ENCODE measurements at regions not wholly inside any gene's neighbourhood (a gene's known extent, or its start where the extent isn't known, plus 50 kb on each side); places are given as distances from the start of the nearest gene placed in this dataset.
"Not testable (repeated sequence)": the region's sequence is repeated elsewhere in the genome, so short reads cannot be mapped to it uniquely, and the experiment has no call there.

DNA sequence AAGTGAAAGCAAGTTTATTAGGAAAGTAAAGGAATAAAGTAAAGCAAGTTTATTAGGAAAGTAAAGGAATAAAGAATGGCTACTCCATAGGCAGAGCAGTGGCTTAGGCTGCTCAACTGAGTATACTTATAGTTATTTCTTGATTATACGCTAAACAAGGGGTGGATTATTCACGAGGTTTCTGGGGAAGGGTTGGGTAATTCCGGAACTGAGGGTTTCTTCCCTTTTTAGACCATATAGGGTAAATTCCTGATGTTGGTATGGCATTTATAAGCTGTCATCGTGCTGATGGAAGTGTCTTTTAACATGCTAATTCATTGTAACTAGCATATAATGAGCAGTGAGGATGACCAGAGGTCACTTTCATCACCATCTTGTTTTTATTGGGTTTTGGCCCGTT is 194.3 kb downstream of the DLEU7 start:
- Histone ChIP-seq H3K4me1 (peaks cover 0 to 3% (median 0%) of the 10 kb centered on the region in 4 donors), H3K27me3 (no peaks in the 10 kb centered on the region), H3K9me3 (no peaks in the 10 kb centered on the region), H3K36me3 (no peaks in the 10 kb centered on the region), H3K4me3 (no peak overlapping the region), H3K27ac (no peak overlapping the region)
- 79 to 82% methylated on average over 5 of the region's 5 CpGs for whole genome bisulfite sequencing, 2 donors
- DNase-seq (no peak), ATAC-seq (ENCODE audit: low FRiP score in 2 of 2) (no peak)
- TF ChIP-seq, protein P1, sequence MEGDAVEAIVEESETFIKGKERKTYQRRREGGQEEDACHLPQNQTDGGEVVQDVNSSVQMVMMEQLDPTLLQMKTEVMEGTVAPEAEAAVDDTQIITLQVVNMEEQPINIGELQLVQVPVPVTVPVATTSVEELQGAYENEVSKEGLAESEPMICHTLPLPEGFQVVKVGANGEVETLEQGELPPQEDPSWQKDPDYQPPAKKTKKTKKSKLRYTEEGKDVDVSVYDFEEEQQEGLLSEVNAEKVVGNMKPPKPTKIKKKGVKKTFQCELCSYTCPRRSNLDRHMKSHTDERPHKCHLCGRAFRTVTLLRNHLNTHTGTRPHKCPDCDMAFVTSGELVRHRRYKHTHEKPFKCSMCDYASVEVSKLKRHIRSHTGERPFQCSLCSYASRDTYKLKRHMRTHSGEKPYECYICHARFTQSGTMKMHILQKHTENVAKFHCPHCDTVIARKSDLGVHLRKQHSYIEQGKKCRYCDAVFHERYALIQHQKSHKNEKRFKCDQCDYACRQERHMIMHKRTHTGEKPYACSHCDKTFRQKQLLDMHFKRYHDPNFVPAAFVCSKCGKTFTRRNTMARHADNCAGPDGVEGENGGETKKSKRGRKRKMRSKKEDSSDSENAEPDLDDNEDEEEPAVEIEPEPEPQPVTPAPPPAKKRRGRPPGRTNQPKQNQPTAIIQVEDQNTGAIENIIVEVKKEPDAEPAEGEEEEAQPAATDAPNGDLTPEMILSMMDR (IDR thresholded peaks at IDR 0.05), result no peak
- TF ChIP-seq EP300 (IDR thresholded peaks at IDR 0.05) (no peak), POLR2AphosphoS5 (IDR thresholded peaks at IDR 0.05) (no peak), POLR2A (IDR thresholded peaks at IDR 0.05) (no peak)

DNA sequence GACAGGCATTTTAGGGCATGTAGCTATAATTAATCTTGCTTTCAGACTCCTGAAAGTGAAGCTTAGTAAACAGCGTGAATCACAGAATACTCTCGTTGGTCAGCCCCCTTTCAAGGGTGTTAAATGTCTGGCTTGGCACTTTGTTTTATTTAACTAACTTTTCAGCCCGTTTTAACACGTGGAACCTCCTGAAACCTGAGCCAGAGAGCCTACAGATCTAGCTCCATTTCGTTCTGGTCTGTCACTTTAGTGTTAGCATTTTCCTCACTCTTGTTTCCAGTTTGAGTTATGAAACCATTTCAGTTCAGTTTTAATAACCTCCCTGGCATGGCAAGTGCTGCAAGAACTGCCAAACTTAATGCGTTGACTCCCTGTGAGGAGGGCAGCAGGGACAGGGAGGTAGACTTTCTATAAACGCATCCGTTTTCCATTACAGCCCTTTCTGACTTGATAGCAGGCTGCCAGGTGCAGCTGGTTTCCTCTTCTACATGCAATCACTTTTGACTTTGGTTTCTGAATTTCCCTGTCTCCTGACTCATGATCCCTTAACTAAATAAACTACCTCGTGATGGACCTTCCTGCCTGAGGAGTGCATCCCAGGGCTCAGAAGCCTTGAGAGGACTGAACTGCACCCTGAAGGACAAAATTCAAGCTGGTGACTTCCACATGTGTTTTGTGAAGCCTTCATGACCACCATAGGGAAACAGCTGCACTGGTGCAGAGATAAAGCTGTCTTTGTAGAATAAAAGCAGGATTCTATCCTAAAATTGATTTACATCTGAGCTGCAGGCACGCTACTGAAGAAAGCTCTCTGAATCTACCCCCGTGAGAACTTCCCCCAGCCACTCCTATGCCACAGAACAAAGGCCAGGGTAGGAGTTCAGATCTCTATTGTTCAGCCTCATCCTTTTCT is 192.6 kb downstream of the DLEU7 start:
- Histone ChIP-seq H3K9me3 (no peaks in the 10 kb centered on the region), H3K4me3 (no peak overlapping the region), H3K4me1 (peaks cover 0 to 3% (median 0%) of the 10 kb centered on the region in 4 donors), H3K27me3 (no peaks in the 10 kb centered on the region), H3K27ac (no peak overlapping the region), H3K36me3 (no peaks in the 10 kb centered on the region)
- DNase-seq (no peak), ATAC-seq (ENCODE audit: low FRiP score in 2 of 2) (no peak)
- TF ChIP-seq, protein P1 (IDR thresholded peaks at IDR 0.05), result no peak
- TF ChIP-seq EP300 (IDR thresholded peaks at IDR 0.05) (no peak), POLR2AphosphoS5 (IDR thresholded peaks at IDR 0.05) (no peak), POLR2A (IDR thresholded peaks at IDR 0.05) (no peak)
- WGBS, 2 donors, result 49 to 51% methylated on average over 11 of the region's 11 CpGs

DNA sequence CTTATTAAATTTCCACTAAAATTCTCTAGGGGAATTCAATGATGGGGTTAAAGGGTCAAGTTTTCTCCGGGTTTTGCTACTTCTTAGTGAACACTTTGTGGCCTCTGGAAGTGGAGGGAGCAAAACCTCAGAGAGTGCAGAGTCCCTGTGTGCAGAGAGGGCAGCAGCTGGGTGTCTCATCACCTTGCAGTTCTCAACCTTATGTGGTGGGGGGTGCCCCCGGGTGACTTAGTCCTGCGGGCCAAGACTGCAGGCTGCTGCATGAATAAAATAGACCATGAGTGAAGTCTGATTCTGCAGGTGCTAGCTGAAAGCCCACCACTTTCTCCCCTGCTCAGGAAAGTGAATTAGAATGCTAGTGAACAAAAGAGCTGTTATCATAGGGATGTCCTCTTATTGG is 191.6 kb downstream of the DLEU7 start:
- ATAC-seq (ENCODE audit: low FRiP score in 2 of 2), result no peak
- Histone ChIP-seq H3K4me1 (peaks cover 0 to 3% (median 0%) of the 10 kb centered on the region in 4 donors), H3K36me3 (no peaks in the 10 kb centered on the region), H3K27ac (no peak overlapping the region), H3K9me3 (no peaks in the 10 kb centered on the region), H3K4me3 (no peak overlapping the region), H3K27me3 (no peaks in the 10 kb centered on the region)
- 49 to 65% methylated on average over 3 of the region's 3 CpGs for WGBS, 2 donors
- no peak for TF ChIP-seq POLR2AphosphoS5 (IDR thresholded peaks at IDR 0.05)
- TF ChIP-seq POLR2A (IDR thresholded peaks at IDR 0.05), result no peak
- TF ChIP-seq EP300 (IDR thresholded peaks at IDR 0.05), result no peak
- DNase-seq, result peak in 1 of 2 donors; percentile 1

DNA sequence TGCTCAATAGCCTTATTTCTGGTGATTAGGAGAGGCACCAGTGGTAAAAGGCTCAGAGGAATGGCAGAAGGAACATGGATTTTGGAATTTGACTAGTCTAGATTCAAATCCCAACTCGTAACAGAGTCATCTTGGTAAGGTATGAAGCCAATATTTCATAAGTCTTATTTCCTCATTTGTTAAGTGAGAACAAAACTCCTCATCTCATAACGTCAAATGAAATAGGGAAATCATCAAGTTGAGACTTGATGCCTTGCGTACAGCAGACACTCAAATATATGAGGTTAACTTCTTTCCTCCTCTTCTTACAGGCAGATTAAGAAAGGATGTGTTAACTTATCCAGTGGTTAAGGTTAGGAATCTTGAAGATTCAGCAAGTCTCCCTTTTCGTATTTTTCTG is 189.2 kb downstream of the DLEU7 start:
- H3K4me3 ChIP-seq, result no peak overlapping the region
- no peaks in the 10 kb centered on the region for H3K36me3 ChIP-seq
- WGBS, 2 donors, result 85 to 86% methylated on average over 4 of the region's 4 CpGs
- TF ChIP-seq POLR2A (IDR thresholded peaks at IDR 0.05) (no peak), EP300 (IDR thresholded peaks at IDR 0.05) (no peak), POLR2AphosphoS5 (IDR thresholded peaks at IDR 0.05) (no peak)
- TF ChIP-seq, protein P1 (IDR thresholded peaks at IDR 0.05), result no peak
- no peak for DNase-seq
- no peaks in the 10 kb centered on the region for H3K27me3 ChIP-seq
- no peak overlapping the region for H3K27ac ChIP-seq
- no peak for ATAC-seq (ENCODE audit: low FRiP score in 2 of 2)
- no peaks in the 10 kb centered on the region for H3K9me3 ChIP-seq
- peaks cover 0 to 3% (median 0%) of the 10 kb centered on the region in 4 donors for H3K4me1 ChIP-seq

DNA sequence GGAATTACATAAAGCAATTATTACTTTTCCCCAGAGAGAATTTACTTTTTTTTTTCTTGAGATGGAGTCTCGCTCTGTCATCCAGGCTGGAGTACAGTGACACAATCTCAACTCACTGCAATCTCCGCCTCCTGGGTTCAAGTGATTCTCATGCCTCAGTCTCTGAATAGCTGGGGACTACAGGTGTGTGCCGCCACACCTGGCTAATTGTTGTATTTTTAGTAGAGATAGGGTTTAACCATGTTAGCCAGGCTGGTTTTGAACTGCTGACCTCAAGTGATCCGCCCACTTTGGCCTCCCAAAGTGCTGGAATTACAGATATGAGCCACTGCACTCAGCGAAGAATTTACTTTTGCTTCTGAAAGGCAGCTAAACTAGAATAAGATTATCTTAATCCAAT is 181.6 kb downstream of the DLEU7 start:
- not testable (repeated sequence) for H3K27me3 ChIP-seq; DNase-seq; H3K4me1 ChIP-seq; H3K36me3 ChIP-seq; H3K27ac ChIP-seq; ATAC-seq (ENCODE audit: low FRiP score in 2 of 2); H3K4me3 ChIP-seq; H3K9me3 ChIP-seq
- 92 to 96% methylated on average over 5 of the region's 5 CpGs for WGBS, 2 donors

DNA sequence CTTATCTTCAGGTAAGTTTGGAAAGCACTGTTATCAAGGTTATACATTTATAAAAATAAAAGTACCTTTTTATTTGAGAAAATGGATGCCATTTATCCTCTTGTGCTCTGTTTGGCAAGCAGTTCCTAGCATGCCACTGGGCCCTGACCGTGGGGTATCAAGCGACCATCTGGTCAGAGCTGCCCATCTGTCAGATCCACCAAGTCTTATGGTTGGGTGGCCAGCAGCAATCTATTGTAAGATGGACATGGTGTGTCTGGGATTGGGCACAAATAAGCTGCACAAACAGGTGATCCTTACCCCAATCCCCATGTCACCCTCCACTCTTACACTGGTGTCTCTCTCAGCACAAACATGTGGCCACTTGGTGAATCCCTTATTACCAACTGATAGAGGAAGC is 178.5 kb downstream of the DLEU7 start:
- Histone ChIP-seq H3K27ac (no peak overlapping the region), H3K4me3 (no peak overlapping the region), H3K27me3 (no peaks in the 10 kb centered on the region), H3K36me3 (no peaks in the 10 kb centered on the region), H3K9me3 (no peaks in the 10 kb centered on the region), H3K4me1 (no peaks in the 10 kb centered on the region)
- TF ChIP-seq POLR2AphosphoS5 (IDR thresholded peaks at IDR 0.05) (no peak), EP300 (IDR thresholded peaks at IDR 0.05) (no peak), POLR2A (IDR thresholded peaks at IDR 0.05) (no peak)
- TF ChIP-seq, protein P1 (IDR thresholded peaks at IDR 0.05), result no peak
- ATAC-seq (ENCODE audit: low FRiP score in 2 of 2) (no peak), DNase-seq (no peak)
- WGBS, 2 donors, result 86 to 98% methylated on average over 2 of the region's 2 CpGs
